NCI-H460 (cell line): ENCODE measurements at regions not wholly inside any gene's neighbourhood (a gene's known extent, or its start where the extent isn't known, plus 50 kb on each side); places are given as distances from the start of the nearest gene placed in this dataset.
A peak's percentile ranks its signal among the peaks of the same experiment; 100 is the strongest.
"Not testable (repeated sequence)": the region's sequence is repeated elsewhere in the genome, so short reads cannot be mapped to it uniquely, and the experiment has no call there.

Experiments used
- DNase-seq: peaks from one replicate; pipeline ENCODE4 v3.0.0-alpha.2; 2016; ENCODE audit warnings: low read depth; ENCODE audit errors: extremely low read depth

DNA sequence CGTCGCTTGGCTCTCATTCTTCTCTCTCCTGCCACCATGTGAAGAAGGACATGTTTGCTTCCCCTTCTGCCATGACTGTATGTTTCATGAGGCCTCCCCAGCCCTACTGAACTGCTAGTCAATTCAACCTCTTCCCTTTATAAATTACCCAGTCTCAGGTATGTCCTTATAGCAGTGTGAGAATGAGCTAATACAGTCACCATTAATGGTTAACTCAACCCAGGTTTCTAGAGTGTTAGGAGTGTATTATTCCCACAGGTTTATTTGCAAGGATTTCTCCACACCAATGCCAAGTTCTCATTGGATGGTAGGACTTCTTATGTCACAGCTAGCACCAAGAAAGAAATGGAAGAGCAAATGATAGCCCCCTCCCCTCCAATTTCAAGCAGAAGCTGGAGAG lies 71.9 kb downstream of the DYNAP start:
- DNase-seq, result no peak

DNA sequence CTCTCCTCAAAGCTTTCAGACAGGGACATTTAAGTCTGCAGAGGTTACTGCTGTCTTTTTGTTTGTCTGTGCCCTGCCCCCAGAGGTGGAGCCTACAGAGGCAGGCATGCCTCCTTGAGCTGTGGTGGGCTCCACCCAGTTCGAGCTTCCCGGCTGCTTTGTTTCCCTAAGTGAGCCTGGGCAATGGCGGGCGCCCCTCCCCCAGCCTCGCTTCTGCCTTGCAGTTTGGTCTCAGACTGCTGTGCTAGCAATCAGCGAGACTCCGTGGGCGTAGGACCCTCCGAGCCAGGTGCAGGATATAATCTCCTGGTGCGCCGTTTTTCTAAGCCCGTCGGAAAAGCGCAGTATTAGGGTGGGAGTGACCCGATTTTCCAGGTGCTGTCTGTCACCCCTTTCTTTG lies 78.7 kb downstream of the DYNAP start:
- not testable (repeated sequence) for DNase-seq

DNA sequence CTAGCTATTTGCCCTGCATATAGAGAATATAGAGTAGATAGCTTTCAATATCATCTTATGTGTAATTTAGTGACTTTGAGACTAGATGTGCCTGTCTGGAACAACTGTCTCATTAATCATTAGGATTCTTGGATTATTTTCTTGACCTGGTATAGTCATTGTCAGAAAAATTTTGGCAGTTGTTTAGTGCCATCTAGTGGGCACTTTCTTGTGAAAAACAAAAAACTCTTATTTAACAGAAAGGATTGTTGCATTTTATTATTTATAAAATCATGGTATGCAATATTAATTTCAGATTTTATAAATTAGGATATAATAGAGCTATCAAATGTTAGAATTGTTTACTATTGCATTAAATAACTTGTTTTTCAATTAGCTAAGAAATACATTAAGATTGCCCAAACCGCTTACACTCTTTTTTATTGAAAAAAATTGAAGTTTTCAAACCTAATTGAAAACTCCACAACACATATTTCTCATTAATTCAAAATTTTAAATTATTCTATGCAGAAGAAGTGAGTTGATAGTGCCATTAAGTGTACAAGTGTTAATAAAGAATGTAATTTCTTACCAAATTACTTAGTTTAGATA lies 80.3 kb downstream of the DYNAP start:
- peak; percentile 30 for DNase-seq

DNA sequence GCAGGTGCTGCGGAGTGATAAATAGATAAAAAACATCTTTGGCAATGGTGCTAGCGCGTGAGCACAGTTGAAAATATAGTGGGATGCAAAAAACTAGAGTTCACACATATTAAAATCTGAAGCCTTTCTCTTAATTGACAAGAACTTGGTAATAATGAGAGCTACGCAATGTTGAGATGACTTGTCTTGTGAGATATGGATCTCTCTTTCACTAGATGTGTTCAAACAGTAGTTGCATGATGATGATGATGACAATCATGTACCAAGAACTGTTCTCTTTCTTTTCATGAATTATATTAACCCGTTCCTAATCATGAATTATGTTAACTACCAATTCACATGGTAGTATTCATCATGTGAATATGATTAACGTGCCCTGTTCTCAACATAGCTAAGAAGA lies 81.1 kb downstream of the DYNAP start:
- no peak for DNase-seq

DNA sequence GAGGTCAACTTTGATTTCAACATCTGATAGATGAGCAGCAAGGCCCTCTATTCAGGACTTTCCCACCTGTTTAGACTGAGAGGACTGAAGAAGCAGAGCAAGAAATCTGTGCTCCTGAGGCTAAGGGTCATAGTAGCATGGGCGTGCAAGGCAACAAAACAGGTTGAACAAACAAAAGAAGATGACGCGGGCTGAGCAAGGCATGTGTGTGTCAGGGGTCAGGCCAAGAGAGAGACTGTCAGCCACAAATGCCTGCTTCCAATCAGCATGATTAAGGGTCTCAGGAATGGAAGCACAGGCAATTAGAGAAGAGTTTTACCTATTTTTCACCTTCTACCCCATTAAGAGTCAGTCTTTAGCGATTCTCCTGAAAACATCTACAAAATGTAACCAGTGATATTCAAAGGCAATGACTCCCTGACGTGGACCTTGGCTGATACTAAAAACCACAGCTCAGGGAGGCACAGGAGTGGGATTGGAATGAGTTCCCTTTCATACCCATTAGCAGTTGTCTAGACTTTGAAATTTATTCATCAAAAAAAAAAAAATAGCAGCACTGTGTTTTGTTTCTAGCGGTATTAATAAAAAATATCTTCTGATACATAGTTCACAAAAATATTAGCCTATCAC lies 81.9 kb downstream of the DYNAP start:
- DNase-seq, result no peak

DNA sequence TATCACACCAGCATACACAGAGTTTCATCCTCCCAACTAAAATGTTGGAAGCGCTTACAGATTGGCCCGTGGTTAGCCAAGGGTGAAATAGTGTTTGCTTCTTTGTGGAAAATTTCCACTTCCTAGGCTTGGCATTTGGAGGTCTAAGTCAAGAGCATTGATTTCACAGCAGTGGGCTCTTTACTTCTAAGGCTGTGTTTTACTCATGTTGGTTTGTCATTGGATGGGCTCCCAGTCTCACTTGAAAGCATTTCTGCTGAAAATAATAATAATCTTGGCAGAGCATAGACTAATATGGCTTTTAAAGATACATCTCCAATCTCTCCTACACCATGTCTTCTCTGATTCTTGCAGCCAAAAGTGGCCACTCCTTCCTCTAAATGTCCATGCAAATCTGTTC lies 82.9 kb downstream of the DYNAP start:
- DNase-seq, result no peak

DNA sequence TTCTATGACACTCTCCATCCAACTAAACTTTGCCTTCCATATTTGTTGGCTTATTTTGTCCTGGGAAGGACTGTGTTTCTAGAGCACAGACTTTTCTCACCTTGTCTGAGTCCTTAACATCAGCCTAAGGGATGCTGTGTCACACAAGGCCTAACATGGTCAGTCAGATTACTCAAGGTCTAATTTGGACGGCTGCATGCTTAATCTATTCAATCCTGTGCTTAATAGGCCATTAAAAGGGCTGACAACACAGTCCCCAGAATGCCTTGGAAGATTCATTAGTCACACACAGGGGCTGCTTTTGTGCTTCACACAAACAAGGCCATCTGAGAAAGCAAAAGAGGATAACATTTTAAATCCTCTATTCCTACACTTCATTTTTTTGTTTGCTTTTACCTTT lies 84.0 kb downstream of the DYNAP start:
- DNase-seq, result no peak

DNA sequence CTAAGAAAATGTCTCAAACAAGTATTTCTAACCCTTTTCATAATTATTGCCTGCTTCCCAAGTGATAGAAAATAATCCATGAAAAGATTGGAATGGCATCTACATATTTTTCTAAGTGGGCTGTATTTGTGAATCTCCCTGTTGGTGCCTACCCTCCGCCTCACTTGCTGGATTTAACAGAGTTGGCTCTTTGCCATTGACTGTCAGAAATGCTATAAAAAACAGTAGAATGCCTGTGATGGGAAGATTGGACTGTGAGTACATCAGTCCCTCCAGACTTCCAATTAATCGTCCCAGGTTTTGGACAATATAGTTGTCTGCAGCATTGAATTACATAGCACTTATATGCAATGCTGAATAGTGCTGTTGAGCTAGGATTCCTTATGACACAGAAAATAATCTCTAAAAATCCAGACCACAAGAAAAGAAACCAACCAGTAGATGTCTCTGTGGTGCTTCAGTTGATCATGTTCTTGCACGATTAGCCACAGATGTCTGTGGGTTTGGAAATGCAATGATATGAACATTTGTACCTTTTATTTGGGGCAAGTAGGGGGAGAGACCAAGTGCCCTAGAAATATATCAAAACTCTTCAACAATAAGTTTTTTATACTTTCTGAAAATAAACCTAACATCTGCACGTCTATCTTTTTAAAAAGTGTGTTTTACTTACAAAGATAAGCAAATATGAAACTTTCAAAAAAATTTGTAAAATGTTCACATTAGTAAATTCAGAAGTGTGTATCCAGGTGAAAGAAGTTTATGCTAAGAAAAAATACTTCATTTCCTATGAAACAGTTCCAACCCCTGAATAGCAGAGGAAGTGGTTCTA lies 88.5 kb downstream of the DYNAP start:
- DNase-seq, result peak; percentile 78

DNA sequence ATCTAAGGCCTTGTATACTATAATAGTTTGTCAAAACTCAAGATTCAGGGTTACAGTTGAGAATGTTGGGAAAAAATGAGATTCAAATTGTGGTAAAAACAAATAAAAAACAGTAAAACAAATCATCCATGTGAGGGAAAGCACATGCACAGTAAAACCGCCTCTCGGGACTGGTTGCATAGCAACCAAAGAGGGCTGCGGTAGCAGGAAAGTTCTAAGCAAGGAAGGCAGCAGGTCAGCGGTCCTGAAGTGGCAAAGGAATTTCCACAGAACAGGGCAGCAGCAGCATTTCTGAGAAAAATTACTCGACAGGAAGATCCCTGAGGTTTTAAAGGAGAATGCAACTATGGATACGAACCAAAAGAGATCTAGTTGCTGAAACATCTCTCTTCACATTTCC lies 93.7 kb downstream of the DYNAP start:
- DNase-seq, result no peak

DNA sequence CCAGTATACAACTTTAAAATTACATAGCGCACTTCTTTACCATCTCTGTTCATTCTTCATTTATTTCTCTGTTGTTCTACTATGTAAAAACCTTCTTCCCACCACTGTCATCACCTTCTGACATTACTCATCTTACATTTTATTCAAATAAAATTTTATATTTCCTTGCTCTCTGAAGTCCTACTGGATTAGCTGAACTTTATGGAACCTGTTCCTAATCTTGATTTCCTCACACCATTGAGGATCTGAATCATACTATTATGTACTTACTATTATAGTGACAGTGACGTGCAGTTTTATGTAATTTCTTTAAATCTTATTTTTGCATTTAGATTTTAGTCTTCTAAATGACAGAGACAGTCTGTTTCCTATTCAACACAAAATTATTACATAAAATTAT lies 98.3 kb downstream of the DYNAP start:
- no peak for DNase-seq

DNA sequence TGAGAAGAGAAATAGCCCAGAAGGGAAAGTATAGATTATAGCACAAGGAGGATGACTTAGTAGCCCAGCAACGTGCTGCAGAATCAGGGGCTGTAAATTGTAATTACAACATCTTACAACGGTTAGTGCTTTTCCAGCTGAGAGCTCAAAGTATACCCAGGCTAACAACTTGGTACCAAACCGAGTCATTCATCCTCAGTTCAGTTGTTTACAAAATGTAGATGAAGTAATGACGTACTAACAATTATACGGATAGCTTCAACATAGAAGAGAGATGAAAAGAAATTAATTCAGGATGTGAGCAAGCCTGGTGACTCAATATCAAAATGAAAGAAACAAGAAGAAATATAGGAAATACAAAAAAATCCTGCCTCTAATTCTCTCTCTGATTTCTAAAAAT lies 99.2 kb downstream of the DYNAP start:
- no peak for DNase-seq

DNA sequence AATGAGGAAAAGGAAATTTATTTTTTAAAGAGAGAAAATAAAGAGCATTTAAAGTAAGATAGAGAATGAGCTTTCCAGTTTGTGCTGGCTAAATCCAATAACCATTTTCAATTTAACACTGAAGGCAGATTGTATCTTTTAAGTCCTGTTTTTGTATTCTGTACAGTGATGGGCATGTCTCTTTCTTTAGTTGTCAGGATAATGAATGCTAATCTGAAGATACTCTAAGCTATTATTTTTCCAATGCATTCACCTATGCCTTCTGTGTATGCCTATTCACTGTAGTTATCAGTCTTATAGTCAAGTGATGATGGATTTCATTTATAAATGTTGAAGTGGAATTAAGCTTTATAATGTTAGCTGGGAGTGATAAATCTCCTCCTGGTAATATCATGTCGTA lies 101.4 kb downstream of the DYNAP start:
- DNase-seq, result no peak

DNA sequence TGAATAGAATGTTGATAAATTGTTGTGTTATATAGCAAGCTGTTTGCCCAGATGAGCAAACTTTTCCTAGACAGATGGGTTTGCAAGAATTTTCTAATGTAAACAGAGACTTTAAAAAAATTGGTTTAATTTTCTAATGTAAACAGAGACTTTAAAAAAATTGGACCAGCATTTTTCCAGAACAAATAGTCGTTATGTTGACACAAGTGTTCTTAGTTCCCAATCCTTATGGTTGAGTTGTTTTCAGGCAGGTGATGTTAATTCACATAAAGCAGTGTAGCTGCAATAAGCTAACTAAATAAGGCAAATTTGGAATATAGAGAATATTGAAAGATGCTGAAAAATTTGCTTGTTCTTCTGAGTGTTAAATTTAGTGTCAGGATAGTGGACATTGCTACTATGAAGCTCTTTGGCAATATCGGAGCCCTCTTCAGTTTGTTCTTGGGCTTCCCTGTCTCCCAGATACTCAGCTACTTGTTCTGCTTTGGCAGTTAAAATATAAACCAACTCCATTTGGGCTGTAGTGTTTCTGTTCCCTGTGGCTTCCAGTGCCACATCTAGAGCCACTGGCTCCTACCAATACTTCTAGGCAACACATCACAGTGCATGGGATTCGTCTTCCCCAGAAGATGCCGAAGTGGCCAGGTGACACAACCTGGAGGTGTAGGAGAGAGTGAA lies 105.7 kb downstream of the DYNAP start:
- DNase-seq, result no peak

DNA sequence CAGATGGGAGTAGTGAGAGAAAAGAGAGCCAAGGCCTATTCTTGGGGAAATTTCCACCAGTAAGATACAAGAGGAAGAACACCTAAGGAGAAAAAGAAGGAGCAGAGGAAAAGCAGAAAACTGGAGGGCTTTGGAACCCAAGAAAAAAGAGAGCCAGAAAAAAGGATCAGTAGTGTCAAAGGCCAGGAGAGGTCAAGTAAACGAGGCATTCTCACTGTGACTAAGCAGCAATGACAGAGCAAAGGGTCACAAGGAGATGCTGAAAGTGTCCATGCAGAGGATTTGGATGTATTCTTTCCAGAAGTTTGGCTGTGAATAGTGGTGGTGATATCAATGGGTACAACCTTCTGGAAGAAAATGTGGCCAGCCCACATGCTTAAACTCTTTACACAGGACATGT lies 109.5 kb downstream of the DYNAP start:
- DNase-seq, result peak; percentile 20

DNA sequence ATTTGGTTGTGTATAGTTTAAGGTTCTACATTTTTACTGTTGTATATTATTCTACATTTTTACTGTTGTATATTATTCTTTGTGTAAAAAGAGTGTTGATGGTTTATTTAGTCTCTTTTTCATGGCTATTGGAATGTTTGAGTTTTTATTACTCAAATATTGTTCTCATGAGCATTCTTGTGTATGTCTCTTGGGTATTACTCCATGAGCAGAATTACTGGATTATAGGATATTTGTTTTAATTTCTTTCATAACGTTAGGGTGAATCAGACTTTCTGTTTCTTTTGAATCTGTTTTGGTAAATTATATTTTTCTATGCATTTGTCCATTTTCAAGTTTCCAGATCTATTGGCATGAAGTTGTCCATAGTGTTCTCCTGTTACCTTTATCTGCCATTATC lies 111.6 kb downstream of the DYNAP start:
- no peak for DNase-seq

DNA sequence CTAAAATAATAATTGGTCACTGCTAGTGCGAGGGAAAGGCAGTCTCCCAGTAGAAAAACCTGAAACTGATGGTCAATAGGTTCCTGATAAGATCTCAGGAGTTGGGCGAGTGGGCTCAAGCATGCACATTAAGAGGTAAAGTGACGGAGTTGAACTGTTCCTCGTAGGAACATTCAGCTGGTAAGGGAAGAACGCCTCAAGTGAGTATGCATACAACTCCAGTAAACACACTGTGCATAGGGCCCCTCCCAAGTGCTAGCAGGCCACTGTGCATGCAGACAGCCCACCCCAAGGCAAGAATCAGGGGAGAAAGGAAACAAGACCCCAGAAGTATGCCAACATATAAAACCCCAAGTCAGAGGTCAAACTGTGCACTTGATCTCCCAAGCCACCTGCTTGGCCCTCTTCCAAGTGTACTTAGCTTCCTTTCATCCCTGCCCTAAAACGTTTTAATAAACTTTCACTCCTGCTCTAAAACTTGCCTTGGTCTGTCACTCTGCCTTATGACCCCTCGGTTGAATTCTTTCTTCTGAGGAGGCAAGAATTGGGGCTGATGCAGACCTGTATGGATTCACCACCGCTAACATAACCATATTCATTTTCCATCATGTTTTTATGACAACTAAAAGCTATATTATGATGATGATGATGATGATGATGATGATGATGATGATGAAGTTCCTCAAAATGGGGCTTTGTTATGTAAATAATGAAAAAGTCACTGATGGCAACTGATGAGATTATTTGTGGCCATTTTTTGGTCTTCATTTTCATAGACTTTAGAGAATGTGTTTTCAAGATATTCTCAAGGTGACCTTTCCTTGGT lies 118.0 kb upstream of the RAB27B start:
- DNase-seq, result no peak

DNA sequence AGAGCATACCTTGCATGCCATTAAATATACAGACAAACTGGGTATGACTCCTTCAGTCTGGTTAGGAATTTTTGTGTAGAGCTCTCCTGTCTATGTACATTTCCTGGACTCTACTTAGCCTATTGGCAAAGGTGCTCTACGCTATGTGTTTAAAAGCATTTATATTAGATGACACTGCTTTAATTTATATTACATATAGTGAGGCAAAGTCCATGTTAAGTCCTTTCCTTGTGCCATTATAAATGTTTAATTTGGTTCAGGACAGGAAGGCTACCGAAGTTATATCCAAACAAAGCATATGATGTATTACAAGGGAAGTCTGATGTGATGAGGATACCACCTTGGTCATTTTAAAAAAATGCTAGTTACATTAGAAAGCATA lies 117.4 kb upstream of the RAB27B start:
- DNase-seq, result no peak

DNA sequence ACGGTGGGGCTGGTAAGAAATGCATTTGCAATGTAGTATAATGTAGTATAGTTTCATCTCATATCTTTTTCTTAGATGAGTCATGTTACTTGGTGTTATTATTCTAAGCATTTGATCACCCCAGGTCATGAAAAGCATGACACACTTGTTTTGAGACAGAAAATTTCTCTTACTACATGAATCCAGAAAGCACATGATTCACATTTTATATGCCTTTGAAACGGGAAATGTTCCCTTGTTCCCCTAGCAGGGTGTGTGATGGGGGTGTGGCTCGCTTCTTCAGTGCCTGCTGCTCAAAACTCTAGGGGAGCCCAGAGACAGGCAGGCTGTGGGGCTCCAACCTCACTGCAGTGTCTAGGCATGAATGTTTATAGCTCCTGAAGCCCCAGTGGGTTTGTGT lies 116.0 kb upstream of the RAB27B start:
- no peak for DNase-seq

DNA sequence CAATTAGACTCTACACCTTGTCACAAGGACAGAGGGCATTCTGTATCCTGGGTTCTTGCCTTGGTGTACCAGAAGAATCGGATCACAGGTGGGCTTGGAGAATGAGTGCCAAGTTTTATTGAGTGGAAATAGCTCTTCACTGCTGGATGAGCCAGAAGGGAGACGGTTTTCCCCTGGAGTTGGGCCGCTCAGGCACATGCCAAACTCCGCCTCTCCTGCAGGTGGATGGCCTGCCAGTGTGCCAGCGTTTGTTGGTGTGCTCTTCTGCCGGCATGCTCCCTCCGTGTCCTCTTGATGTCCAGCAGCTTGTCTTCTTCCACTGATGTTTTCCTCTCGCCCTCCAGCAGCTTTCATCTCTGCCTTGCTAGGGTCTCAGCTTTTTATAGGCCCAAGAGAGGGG lies 115.5 kb upstream of the RAB27B start:
- no peak for DNase-seq

DNA sequence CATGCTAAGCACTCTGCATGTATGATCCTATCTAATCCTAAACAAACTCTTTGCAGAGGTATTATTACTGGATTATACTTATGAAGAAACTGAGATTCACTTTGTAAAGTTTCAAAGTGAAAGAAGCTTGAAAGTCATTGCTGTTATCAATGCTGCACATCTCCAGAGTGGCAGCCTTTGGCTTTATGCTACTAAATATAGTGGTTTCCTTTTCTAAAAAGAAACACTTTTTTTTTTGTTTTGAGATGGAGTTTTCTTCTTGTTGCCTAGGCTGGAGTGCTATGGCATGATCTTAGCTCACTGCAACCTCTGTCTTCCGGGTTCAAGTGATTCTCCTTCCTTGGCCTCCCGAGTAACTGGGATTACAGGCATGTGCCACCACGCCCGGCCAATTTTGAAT lies 114.9 kb upstream of the RAB27B start:
- DNase-seq, result no peak

DNA sequence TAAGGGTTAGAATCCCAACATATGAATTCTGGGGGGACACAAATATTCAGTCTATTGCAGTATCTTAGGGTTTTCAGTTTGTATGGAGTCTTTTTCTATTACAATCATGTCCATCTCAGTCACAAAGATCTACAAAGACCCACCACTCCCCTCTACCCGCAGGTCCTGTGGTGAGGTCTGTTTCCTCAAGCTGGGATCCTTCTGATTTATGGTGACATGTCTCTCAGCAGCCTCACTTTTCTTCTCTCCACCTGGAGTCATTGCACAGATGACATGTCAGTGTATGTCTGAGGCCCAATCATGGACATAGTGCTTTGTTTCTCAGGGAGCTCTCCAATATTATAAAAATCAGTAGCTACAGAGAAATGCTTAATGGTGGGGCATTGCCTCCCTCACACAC lies 113.4 kb upstream of the RAB27B start:
- no peak for DNase-seq
